OCI-LY3 (cell line): ENCODE measurements at regions not wholly inside any gene's neighbourhood (a gene's known extent, or its start where the extent isn't known, plus 50 kb on each side); places are given as distances from the start of the nearest gene placed in this dataset.
"Not testable (repeated sequence)": the region's sequence is repeated elsewhere in the genome, so short reads cannot be mapped to it uniquely, and the experiment has no call there.

ENCODE experiments used
- H2AFZ ChIP-seq: fragments of 200-600, 300-600 bp; shearing (Covaris generic); 2 replicates; pipeline ENCODE4 v1.6.0; 2014; ENCODE audit warnings: antibody characterized with exemption, low read depth, low read length
- H3K27ac ChIP-seq: fragments of 200-600, 300-600 bp; sonication (generic); 2 replicates; pipeline ENCODE4 v1.5.1; 2014; ENCODE audit warnings: mild to moderate bottlenecking, low read length, moderate library complexity, mixed read lengths
- H3K27me3 ChIP-seq: fragments of 200-600, 300-600 bp; sonication (generic); 2 replicates; pipeline ENCODE4 v1.6.1; 2014; ENCODE audit warnings: low read depth, low read length, mixed read lengths
- H3K36me3 ChIP-seq: fragments of 200-600, 300-600 bp; sonication (generic); replicated peaks from 2 replicates; pipeline ENCODE3; 2014; ENCODE audit warnings: low read depth, low read length, mixed read lengths
- H3K4me1 ChIP-seq: fragments of 300-600, 200-600 bp; sonication (generic); 2 replicates; pipeline ENCODE4 v1.6.1; 2014; ENCODE audit warnings: low read length, mixed read lengths
- H3K4me2 ChIP-seq: fragments of 200-600, 300-600 bp; sonication (generic); 2 replicates; pipeline ENCODE4 v1.6.1; 2014; ENCODE audit warnings: low read length, mixed read lengths
- H3K4me3 ChIP-seq: fragments of 300-600, 200-600 bp; sonication (generic); 2 replicates; pipeline ENCODE4 v1.5.1; 2014; ENCODE audit warnings: antibody characterized with exemption, mild to moderate bottlenecking, low read length, moderate library complexity
- H3K79me2 ChIP-seq: fragments of 300-600, 200-600 bp; shearing (Covaris generic); 2 replicates; pipeline ENCODE4 v1.6.1; 2014; ENCODE audit warnings: mild to moderate bottlenecking, low read length, mixed read lengths
- H3K9ac ChIP-seq: fragments of 300-600, 200-600 bp; shearing (Covaris generic); 2 replicates; pipeline ENCODE4 v1.6.0; 2014; ENCODE audit warnings: mild to moderate bottlenecking, low read length, moderate library complexity
- H3K9me3 ChIP-seq: fragments of 200-600, 300-600 bp; shearing (Covaris generic); 2 replicates; pipeline ENCODE4 v1.6.1; 2014; ENCODE audit warnings: low read length, mixed read lengths; ENCODE audit not compliant: insufficient read depth
- H4K20me1 ChIP-seq: fragments of 200-600, 300-600 bp; sonication (generic); 2 replicates; pipeline ENCODE4 v1.6.1; 2016; ENCODE audit warnings: low read length, mixed read lengths; ENCODE audit not compliant: insufficient read depth
- EZH2phosphoT487 ChIP-seq: fragments of 200-600 bp; shearing (Covaris generic); IDR thresholded peaks from 2 replicates; pipeline ENCODE4 v1.6.1; 2018; ENCODE audit warnings: antibody characterized with exemption, mixed run types, low read depth
- TF ChIP-seq, protein P1 (sequence below): fragments of 200-600, 300-600 bp; sonication (generic); IDR thresholded peaks from 2 replicates; pipeline ENCODE4 v1.5.1; 2014; ENCODE audit warnings: antibody characterized with exemption, low read length, low read depth

DNA sequence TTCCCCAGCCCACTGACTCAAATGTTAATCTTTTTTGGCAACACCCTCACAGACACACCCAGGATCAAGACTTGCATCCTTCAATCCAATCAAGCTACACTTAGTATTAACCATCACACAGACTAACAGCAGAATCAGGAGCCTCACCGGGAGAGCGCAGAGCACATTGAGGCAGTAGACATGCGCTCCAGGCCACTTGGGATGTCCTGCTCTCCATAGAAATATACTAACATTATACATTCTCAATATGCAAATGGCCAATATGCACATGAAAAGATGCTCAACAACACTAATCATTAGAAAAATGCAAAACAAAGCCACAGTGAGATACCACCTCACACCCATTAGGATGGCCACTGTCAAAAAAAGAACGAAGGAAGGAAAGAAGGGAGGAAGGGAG, 135.0 kb upstream of the KCNE2 start:
- no peaks in the 10 kb centered on the region for H3K27me3 ChIP-seq

DNA sequence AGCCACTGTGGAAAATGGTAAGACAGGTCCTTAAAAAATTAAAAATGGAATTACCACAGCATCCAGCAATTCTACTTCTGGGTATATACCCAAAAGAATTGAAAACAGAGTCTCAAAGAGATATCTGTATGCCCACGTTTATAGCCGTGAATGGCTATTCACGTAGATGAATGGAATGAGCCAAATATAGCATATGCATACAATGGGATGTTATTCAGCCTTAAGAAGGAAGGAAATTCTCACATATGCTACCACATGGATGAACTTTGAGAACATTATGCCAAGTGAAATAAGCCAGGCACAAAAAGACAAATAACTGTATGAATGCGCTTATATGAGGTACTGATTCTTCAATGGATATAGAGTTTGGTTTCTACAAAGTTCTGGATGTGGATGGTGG, 134.5 kb upstream of the KCNE2 start:
- Histone ChIP-seq H3K27ac (no peak overlapping the region), H3K4me1 (peaks cover 10% of the 10 kb centered on the region), H3K4me2 (no peak overlapping the region), H3K4me3 (no peak overlapping the region), H3K27me3 (no peaks in the 10 kb centered on the region), H3K9ac (no peak overlapping the region), H3K79me2 (no peaks in the 10 kb centered on the region), H3K36me3 (peaks cover 3% of the 10 kb centered on the region), H2AFZ (no peak overlapping the region), H4K20me1 (no peaks in the 10 kb centered on the region), H3K9me3 (no peaks in the 10 kb centered on the region)
- TF ChIP-seq, protein P1, sequence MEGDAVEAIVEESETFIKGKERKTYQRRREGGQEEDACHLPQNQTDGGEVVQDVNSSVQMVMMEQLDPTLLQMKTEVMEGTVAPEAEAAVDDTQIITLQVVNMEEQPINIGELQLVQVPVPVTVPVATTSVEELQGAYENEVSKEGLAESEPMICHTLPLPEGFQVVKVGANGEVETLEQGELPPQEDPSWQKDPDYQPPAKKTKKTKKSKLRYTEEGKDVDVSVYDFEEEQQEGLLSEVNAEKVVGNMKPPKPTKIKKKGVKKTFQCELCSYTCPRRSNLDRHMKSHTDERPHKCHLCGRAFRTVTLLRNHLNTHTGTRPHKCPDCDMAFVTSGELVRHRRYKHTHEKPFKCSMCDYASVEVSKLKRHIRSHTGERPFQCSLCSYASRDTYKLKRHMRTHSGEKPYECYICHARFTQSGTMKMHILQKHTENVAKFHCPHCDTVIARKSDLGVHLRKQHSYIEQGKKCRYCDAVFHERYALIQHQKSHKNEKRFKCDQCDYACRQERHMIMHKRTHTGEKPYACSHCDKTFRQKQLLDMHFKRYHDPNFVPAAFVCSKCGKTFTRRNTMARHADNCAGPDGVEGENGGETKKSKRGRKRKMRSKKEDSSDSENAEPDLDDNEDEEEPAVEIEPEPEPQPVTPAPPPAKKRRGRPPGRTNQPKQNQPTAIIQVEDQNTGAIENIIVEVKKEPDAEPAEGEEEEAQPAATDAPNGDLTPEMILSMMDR = no peak
- no peak for TF ChIP-seq EZH2phosphoT487

More for the DNA sequence above, 135.0 kb upstream of the KCNE2 start:
- Histone ChIP-seq H3K36me3 (no peaks in the 10 kb centered on the region), H3K9me3 (no peaks in the 10 kb centered on the region), H3K27ac (no peak overlapping the region), H3K79me2 (no peaks in the 10 kb centered on the region), H3K4me1 (peaks cover 7% of the 10 kb centered on the region), H2AFZ (no peak overlapping the region), H4K20me1 (no peaks in the 10 kb centered on the region), H3K4me3 (no peak overlapping the region), H3K9ac (no peak overlapping the region), H3K4me2 (no peak overlapping the region)
- no peak for TF ChIP-seq EZH2phosphoT487
- TF ChIP-seq, protein P1 = no peak

DNA sequence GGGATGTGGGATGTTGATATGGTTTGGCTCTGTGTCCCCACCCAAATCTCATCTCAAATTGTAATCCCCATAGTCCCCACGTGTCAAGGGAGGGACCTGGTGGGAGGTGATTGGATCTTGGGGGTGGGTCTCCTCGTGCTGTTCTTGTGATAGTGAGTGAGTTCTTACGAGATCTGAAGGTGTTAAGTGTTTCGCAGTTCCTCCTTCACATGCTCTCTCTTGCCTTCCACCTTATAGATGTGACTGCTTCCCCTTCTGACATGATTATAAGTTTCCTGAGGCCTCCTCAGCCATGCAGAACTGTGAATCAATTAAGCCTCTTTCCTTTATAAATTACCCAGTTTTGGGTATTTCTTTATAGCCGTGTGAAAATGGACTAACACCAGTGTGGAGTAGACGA, 130.1 kb upstream of the KCNE2 start:
- H3K27ac ChIP-seq, H3K27me3 ChIP-seq, H3K4me3 ChIP-seq, H3K36me3 ChIP-seq, H3K9ac ChIP-seq, H3K79me2 ChIP-seq, H3K9me3 ChIP-seq, H2AFZ ChIP-seq, H4K20me1 ChIP-seq, H3K4me2 ChIP-seq: not testable (repeated sequence)
- H3K4me1 ChIP-seq = peaks cover 10% of the 10 kb centered on the region

DNA sequence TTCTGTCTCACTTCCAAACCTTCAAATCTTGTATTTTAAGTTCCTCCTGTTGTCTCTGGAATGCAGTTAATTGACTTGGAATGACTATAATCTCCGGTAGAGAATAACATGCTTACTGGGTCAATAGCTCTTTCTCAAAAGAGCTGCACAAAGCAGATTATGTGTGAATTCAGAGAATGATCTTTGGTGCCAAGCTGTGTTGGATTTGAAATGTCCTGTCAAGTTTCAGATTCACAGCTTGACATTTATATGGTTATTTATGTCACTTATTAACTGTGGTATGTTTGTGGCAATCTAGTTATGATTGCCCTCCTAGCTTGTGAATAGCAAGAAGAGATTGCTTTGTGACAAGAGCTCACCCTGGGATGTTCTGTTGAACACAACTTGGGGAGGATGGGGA, 128.3 kb upstream of the KCNE2 start:
- peaks cover 10% of the 10 kb centered on the region for H3K4me1 ChIP-seq
- H3K4me2 ChIP-seq = no peak overlapping the region
- H2AFZ ChIP-seq = no peak overlapping the region
- no peaks in the 10 kb centered on the region for H3K27me3 ChIP-seq
- H3K27ac ChIP-seq = no peak overlapping the region
- no peak overlapping the region for H3K4me3 ChIP-seq
- no peaks in the 10 kb centered on the region for H3K9me3 ChIP-seq
- no peak overlapping the region for H3K9ac ChIP-seq
- no peak for TF ChIP-seq EZH2phosphoT487
- TF ChIP-seq, protein P1 = no peak
- peaks cover 3% of the 10 kb centered on the region for H3K36me3 ChIP-seq
- H4K20me1 ChIP-seq = no peaks in the 10 kb centered on the region
- no peaks in the 10 kb centered on the region for H3K79me2 ChIP-seq

DNA sequence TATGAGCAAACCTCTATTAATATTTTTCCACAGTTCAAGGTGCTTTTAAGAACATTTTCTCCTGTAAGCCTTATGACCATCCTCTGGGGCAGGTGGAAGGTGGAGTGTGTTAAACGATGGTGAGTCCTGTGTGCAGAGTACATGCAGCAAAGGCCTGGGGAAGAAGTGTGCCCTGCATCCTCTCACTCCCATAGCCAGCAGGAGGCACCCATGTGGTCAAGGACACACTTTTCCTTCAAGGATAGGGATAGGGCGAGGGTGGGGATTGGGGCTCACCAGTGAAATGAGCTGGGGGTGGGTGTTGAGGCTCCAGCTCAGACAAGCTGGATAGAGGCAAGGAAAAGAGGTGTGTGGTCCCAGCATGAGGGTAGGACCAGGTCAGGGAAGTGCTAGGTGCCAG, 120.8 kb upstream of the KCNE2 start:
- H3K36me3 ChIP-seq = no peaks in the 10 kb centered on the region
- H4K20me1 ChIP-seq = no peaks in the 10 kb centered on the region
- 0 out of 2 replicates have a peak, but pooled peaks cover 3% of the 10 kb centered on the region for H3K9me3 ChIP-seq
- H3K4me2 ChIP-seq = no peak overlapping the region
- TF ChIP-seq, protein P1 = no peak
- TF ChIP-seq EZH2phosphoT487 = no peak
- no peak overlapping the region for H3K4me3 ChIP-seq
- H3K4me1 ChIP-seq = no peaks in the 10 kb centered on the region
- no peak overlapping the region for H3K9ac ChIP-seq
- H3K79me2 ChIP-seq = no peaks in the 10 kb centered on the region
- H3K27ac ChIP-seq = no peak overlapping the region
- H2AFZ ChIP-seq = no peak overlapping the region
- H3K27me3 ChIP-seq = no peaks in the 10 kb centered on the region
